Neural cell (in vitro differentiated cells): ENCODE measurements at regions not wholly inside any gene's neighbourhood (a gene's known extent, or its start where the extent isn't known, plus 50 kb on each side); places are given as distances from the start of the nearest gene placed in this dataset.

Experiments
- EP300 ChIP-seq: fragments of 450-650 bp; conservative IDR thresholded peaks from 2 replicates; pipeline ENCODE4 v1.6.1; 2014; ENCODE audit warnings: antibody characterized with exemption, mild to moderate bottlenecking, moderate library complexity; ENCODE audit not compliant: poor library complexity, severe bottlenecking
- EZH2 ChIP-seq: fragments of 200-600, 300-800 bp; shearing (Covaris generic), sonication (generic); IDR thresholded peaks from 2 replicates; pipeline ENCODE4 v1.6.1; 2014; ENCODE audit warnings: antibody characterized with exemption, low read length, borderline replicate concordance, mild to moderate bottlenecking; ENCODE audit not compliant: insufficient read depth, poor library complexity, severe bottlenecking
- REST ChIP-seq: IDR thresholded peaks from 2 replicates; pipeline ENCODE4 v1.6.1; 2012; ENCODE audit warnings: borderline replicate concordance
- TAF1 ChIP-seq: IDR thresholded peaks from 2 replicates; pipeline ENCODE4 v1.6.1; 2012; ENCODE audit warnings: low read depth
- TF ChIP-seq, protein P1 (sequence below): fragments of 450-650 bp; IDR thresholded peaks from 2 replicates; pipeline ENCODE4 v1.5.1; 2014; ENCODE audit warnings: antibody characterized with exemption, mild to moderate bottlenecking, moderate library complexity; ENCODE audit not compliant: poor library complexity, severe bottlenecking

DNA sequence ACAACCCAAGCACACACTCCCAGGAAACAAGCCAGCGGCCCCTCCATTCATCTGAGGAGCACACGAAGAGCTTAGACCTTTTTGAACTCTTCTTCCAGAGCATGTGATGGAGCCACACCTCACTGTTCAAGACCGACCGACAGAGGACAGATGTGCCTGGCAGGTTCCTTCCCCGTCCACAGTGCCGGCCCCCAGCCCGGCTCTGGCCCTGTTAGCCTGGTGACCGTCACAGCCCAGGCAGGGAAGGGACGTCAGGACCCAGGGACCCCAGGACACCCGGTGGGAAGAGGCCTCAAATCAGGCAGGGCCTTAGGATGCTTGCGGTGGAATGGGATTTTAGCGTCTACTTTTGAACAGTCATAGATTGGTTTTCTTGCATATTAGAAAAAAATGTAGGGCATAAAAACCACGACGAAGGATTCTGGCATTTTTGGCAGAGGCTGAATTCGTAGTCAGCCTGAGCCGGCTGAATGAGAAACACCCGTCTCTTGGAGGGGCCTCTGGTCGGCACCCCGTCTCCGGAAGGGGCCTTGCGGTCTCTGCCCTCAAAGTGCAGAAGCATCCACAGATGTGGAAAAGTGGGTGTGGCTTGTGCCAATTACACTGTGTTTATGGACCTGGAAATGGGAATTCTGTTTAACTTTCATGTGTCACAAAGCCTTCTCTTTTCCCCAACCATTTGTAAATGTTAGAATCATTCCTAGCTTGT lies 79.3 kb downstream of the SIK1 start:
- TF ChIP-seq, protein P1, sequence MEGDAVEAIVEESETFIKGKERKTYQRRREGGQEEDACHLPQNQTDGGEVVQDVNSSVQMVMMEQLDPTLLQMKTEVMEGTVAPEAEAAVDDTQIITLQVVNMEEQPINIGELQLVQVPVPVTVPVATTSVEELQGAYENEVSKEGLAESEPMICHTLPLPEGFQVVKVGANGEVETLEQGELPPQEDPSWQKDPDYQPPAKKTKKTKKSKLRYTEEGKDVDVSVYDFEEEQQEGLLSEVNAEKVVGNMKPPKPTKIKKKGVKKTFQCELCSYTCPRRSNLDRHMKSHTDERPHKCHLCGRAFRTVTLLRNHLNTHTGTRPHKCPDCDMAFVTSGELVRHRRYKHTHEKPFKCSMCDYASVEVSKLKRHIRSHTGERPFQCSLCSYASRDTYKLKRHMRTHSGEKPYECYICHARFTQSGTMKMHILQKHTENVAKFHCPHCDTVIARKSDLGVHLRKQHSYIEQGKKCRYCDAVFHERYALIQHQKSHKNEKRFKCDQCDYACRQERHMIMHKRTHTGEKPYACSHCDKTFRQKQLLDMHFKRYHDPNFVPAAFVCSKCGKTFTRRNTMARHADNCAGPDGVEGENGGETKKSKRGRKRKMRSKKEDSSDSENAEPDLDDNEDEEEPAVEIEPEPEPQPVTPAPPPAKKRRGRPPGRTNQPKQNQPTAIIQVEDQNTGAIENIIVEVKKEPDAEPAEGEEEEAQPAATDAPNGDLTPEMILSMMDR, result no peak
- TF ChIP-seq REST (no peak), TAF1 (no peak), EP300 (no peak), EZH2 (no peak)
